H4 (cell line): ENCODE measurements at regions not wholly inside any gene's neighbourhood (a gene's known extent, or its start where the extent isn't known, plus 50 kb on each side); places are given as distances from the start of the nearest gene placed in this dataset.
A peak's percentile ranks its signal among the peaks of the same experiment; 100 is the strongest.
"Not testable (repeated sequence)": the region's sequence is repeated elsewhere in the genome, so short reads cannot be mapped to it uniquely, and the experiment has no call there.

Experiments
- DNase-seq: peaks from one replicate; pipeline ENCODE4 v3.0.0-alpha.2; 2015; ENCODE audit warnings: low spot score

GRCh38 chr7:67301667-67302066 lies 305.0 kb downstream of the TYW1 start:
- no peak for DNase-seq

- peak; percentile 100 for DNase-seq
Observed at GRCh38 chr7:67302113-67303039, 305.7 kb downstream of the TYW1 start.

DNA sequence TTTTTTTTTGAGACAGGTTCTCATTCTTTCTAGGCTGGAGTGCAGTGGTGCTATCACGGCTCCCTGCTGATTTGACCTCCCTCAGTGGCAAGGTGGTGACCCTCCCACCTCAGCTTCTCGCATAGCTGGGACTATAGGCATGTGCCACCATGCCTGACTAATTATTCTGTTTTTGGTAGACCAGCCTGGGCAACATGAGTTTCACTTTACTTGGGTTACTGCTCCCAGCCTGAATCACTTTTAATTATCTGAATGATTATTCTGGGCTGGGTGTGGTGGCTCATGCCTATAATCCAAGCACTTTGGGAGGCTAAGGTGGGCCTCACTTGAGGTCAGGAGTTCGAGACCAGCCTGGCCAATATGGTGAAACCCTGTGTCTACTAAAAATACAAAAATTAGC lies 308.2 kb downstream of the TYW1 start:
- not testable (repeated sequence) for DNase-seq

DNA sequence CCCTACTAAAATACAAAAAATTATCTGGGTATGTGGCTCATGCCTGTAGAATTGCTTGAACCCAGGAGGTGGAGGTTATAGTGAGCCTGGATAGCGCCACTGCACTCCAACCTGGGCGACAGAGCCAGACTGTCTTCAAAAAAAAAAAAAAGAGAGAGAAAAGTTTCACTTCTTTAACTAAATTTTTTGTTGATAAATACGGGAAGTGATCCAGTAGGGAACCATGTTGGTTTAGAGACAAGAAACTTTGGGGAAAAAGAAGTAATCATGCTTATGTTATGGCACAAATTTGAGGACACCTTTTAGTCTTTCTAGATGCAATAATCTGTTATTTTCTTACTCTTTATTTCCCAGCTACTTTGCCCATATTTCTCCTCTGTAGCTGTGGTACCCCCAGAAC lies 309.7 kb downstream of the TYW1 start:
- DNase-seq: no peak

DNA sequence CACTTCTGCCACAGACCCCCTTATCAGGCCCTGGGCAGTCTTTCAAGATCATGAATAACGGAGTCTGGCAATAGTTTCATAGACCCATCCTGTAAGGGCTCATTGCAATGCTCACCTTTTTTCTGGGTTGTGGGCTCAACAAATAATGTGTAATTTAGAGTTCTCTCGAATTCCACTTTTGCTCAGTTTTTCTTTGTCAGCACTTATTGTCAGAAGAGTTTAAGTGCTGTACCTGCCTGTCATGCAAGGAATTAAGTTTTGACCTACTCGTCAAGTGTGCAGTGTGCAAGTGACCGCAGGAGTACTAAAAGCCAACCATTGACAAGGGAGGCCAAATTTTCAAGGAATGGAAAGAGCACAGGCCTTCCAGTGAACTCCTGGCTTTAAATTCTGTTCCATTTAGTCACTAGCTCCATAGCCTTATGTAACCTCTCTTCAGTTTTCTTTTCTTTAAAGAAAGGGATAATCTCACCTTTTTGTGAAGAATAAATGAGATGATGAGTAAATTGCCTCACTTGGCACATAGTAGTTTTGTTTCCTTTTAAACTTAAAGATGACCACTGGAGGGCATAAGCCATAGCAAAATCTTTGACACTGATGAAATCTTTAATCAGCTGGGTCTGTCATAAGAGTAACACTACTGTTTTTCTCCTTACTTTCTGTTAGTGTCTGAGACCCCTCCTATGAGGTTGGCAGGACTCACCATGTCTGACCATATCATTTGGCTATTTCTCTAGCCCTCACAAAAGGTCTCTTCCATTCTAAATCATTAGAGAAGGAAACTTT lies 313.3 kb downstream of the TYW1 start:
- DNase-seq: no peak

DNA sequence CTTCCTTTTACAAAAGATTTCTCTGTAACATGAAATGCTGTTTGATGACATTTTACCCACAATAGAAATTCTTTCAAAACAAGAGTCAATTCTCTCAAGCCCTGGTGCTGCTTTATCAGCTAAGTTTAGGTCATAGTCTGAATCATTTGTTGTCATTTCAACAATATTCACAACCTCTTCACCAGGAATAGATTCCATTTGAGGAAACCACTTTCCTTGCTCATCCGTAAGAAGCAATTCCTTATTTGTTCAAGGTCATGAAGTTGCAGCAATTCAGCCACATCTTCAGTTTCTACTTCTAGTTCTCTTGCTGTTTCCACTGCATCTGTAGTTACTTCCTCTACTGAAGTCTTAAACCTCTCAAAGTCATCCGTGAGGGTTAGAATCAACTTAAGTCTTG lies 315.3 kb downstream of the TYW1 start:
- no peak for DNase-seq

DNA sequence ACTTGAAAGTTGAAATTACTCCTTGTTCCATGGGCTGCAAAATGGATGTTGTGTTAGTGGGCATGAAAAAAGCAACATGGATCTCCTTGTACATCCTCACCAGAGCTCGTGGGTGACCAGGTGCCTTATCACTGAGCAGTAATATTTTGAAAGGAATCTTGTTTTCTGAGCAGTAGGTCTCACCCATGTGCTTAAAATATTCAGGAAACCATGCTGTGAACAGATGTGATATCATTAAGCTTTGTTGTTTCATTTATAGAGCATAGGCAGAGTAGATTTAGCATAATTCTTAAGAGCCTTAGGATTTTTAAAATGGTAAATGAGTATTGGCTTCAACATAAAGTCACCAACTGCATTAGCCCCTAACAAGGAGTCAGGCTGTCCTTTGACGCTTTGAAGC lies 316.6 kb downstream of the TYW1 start:
- no peak for DNase-seq

- not testable (repeated sequence) for DNase-seq
Observed at GRCh38 chr7:67316902-67317301, 320.3 kb downstream of the TYW1 start.

DNA sequence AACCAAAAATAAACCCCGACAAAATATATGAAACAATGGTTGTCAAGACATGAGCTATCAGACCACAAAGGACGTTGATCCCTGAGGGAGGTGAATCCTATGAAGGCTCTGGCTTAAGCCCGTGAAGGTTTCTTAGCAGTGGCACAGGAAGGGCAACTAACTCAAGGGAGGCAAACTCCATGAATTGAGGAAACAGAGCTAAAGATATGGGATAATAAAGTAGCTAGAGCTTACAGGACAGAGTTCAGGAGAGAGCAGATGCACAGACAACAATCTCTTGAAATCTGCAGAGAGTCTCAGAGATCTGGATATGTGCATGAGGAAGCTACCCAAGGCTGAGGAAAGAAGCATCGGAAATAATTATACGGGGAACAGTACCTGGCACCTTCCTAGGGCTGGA lies 331.6 kb downstream of the TYW1 start:
- DNase-seq: not testable (repeated sequence)

DNA sequence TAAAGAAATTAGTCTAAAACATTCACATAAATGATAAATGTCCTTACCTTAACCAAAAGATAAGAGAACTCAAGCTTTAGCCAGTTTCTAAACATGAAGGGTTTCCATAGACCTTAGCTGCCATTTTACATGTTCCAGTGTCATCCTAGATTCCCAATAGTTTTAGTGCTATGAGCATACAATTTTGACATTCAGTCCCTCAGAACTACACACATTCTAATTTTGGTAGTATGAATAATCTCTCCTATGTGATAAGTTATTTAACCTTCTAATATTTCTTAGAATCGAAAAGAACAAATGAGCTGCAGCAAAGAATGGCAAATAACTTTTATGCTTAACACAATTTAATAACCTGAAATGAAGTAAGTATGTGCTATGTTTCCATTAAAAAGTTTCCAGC lies 338.5 kb downstream of the TYW1 start:
- not testable (repeated sequence) for DNase-seq

- DNase-seq: not testable (repeated sequence)
Observed at GRCh38 chr7:67335663-67336062, 339.0 kb downstream of the TYW1 start.

DNA sequence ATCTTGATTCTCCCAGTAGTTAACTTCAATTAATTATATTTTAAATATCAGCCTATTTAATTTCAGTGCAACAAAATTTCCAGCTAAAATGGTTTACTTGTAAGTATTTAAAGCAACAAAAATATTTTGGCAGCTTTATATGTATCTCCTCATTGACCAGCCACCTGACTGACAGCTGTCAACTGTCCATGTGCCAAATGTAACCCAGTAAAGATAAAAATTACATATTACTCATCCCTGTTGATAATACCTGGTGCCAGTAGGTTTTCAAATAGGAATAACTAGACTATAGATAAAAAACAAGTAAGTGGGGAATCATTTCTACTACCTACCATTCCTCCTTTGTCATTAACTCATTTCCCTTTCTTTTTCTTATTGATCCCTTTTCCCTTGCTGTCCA lies 341.9 kb downstream of the TYW1 start:
- DNase-seq: not testable (repeated sequence)

- DNase-seq: no peak
Observed at GRCh38 chr7:67341153-67341768, 344.6 kb downstream of the TYW1 start.

DNA sequence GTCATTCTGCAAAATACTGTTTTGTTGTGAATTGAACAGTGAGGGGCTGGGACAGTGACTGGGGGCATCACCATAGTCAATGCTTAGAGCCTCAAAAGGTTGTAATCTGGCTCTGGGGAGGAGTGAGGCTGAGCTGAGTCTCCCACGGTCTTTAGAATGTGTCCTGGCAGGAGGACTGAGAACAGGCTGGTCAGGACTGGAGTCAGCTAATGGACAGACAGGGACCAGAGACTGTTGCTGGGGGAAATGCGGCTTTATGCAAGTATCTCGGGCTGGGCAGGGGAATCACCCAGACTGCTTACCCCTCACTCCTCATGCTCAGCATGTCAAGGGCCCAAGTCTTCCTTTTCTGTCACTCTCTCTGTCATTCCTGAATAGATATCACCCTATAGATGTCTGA lies 346.5 kb downstream of the TYW1 start:
- no peak for DNase-seq

- DNase-seq: no peak
Observed at GRCh38 chr7:67343572-67343971, 346.9 kb downstream of the TYW1 start.

- DNase-seq: no peak
Observed at GRCh38 chr7:67344481-67345193, 348.0 kb downstream of the TYW1 start.

DNA sequence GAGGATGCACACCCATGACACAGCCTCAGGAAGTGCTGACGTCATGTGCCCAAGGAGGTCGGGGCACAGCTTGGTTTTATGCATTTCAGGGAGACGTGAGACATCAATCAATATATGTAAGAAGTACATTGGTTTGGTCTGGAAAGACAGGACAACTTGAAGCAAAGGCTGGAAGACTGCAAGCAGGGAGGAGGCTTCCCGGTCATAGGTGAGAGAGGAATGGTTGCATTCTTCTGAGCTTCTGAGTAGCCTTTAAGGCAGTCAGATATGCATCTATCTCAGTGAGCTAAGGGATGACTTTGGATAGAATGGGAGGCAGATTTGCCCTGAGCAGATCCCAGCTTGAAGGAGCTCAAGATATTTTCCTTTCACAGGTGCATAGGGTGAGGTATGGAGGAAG lies 349.5 kb downstream of the TYW1 start:
- DNase-seq: no peak

GRCh38 chr7:67346876-67347275 lies 350.2 kb downstream of the TYW1 start:
- DNase-seq: no peak

DNA sequence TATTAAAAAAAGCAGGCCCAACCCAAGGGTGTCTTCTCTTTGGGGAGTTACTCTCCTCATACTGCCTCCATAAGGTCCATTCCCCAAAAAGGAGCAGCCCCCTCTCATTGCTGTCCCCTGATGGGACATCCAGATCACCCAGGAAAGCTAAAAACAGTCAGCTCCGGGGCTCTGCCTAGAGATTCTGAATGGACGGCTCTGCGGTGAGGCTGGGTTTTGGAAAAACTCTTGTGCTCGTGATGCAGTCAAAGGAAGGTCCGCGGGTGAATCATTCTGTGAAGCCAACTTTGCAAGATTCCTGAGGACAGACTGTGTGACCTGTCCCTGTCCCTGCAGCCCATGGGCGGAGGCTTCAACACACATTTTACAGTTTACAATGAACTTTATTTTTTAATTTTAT lies 351.5 kb downstream of the TYW1 start:
- no peak for DNase-seq

DNA sequence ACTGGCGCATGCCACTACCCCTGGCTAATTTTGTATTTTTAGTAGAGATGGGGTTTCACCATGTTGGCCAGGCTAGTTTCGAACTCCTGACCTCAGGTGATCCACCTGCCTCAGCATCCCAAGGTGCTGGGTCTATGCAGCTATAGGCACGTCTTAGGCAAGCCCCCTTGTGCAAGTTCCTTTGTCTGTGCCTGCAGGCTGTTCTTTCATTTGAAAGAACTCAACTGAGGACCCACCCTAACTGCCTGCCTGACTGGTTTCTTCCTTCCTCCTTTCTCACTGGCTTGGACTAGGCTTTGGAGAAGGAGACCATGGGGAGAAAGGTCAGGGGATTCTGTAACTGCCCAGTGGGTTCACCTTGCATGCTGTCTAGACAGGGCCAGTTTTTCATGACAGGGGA lies 361.0 kb downstream of the TYW1 start:
- DNase-seq: not testable (repeated sequence)

- DNase-seq: not testable (repeated sequence)
Observed at GRCh38 chr7:67358316-67358715, 361.7 kb downstream of the TYW1 start.

DNA sequence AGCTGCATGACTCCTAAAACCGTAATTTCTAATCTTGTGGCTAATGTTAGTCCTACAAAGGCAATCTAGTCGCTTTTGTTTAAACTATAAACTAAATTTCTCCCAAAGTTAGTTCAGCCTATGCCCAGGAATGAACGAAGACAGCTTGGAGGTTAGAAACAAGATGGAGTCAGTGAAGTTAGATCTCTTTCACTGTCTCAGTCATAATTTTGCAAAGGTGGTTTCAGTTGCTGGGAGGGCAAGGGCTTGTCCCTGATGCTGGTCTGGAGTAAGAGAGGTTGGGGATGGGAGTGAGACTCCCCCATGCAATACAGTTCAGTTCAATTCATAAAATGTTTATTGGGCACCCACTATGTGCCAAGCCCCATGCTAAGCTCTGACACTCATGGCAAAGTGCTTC lies 362.1 kb downstream of the TYW1 start:
- not testable (repeated sequence) for DNase-seq
